H1 (cell line): ENCODE measurements at regions not wholly inside any gene's neighbourhood (a gene's known extent, or its start where the extent isn't known, plus 50 kb on each side); places are given as distances from the start of the nearest gene placed in this dataset.

Experiments used
- CTCF ChIA-PET: fragments of 300-600 bp; sonication (Branson Sonifier 250); formaldehyde crosslinking; loops from one replicate; lab custom pipeline; 2021; ENCODE audit not compliant: partially characterized antibody; lab: Charles Lee
- POLR2A ChIA-PET: fragments of 300-600 bp; sonication (Branson Sonifier 250); formaldehyde crosslinking; loops from one replicate; lab custom pipeline; 2021; ENCODE audit warnings: inconsistent platforms; ENCODE audit not compliant: partially characterized antibody; lab: Charles Lee
- DNase-seq, 2 experiments: peaks; one replicate each; pipeline versions ENCODE4 v3.0.0 to v3.0.0-alpha.2; 2010 to 2022; ENCODE audit warnings: low spot score in 2 of 2, low read depth in 1 of 2, mixed read lengths in 1 of 2
- FAIRE-seq: peaks from 2 replicates; lab custom pipeline; 2011; peaks lifted over from hg19 to GRCh38; lab: Jason Lieb, UNC
- H2AFZ ChIP-seq: 2 replicates; pipeline ENCODE4 v1.8.1; 2012; ENCODE audit warnings: low read length, inconsistent platforms
- H2AK5ac ChIP-seq: 2 replicates; pipeline ENCODE4 v1.6.1; 2013; ENCODE audit warnings: low read depth, low read length
- H2BK120ac ChIP-seq: replicated peaks from 2 replicates; pipeline ENCODE3; 2013; ENCODE audit warnings: low read depth, low read length, inconsistent platforms
- H2BK12ac ChIP-seq: 2 replicates; pipeline ENCODE4 v1.6.1; 2013; ENCODE audit warnings: low read depth, low read length
- H2BK15ac ChIP-seq: 2 replicates; pipeline ENCODE4 v1.6.1; 2013; ENCODE audit warnings: low read length
- H2BK20ac ChIP-seq: 2 replicates; pipeline ENCODE4 v1.6.1; 2013; ENCODE audit warnings: low read length
- H2BK5ac ChIP-seq: 2 replicates; pipeline ENCODE4 v1.6.1; 2013; ENCODE audit warnings: low read depth, low read length
- H3K14ac ChIP-seq: 2 replicates; pipeline ENCODE4 v1.6.1; 2013; ENCODE audit warnings: inconsistent platforms; ENCODE audit not compliant: insufficient read length
- H3K18ac ChIP-seq: 2 replicates; pipeline ENCODE4 v1.6.1; 2013; ENCODE audit warnings: low read length; ENCODE audit errors: extremely low read depth
- H3K23ac ChIP-seq: 2 replicates; pipeline ENCODE4 v1.6.1; 2013; ENCODE audit warnings: inconsistent platforms; ENCODE audit not compliant: insufficient read length
- H3K23me2 ChIP-seq: 2 replicates; pipeline ENCODE4 v1.6.1; 2013; ENCODE audit warnings: low read depth, low read length
- H3K27ac ChIP-seq: 2 replicates; pipeline ENCODE4 v1.6.1; 2011; ENCODE audit warnings: low read depth, low read length, inconsistent platforms
- H3K27me3 ChIP-seq, 4 experiments: replicated peaks in 1 of 4; 1 replicate in 1 of 4; 2 replicates in 3 of 4; pipeline versions ENCODE4 v1.6.1 to v1.8.1; 2011 to 2013; ENCODE audit warnings: low read length in 3 of 4, mild to moderate bottlenecking in 3 of 4, inconsistent platforms in 2 of 4, mixed read lengths in 2 of 4, moderate library complexity in 1 of 4; ENCODE audit not compliant: control insufficient read depth in 3 of 4, insufficient read depth in 3 of 4; ENCODE audit errors: extremely low read depth in 1 of 4
- H3K36me3 ChIP-seq, 4 experiments: 2 replicates each; pipeline versions ENCODE4 v1.6.1 to v1.8.1; 2011 to 2013; ENCODE audit warnings: mild to moderate bottlenecking in 4 of 4, low read length in 3 of 4, moderate library complexity in 2 of 4, control low read depth in 1 of 4, inconsistent platforms in 1 of 4; ENCODE audit not compliant: insufficient read depth in 4 of 4, control insufficient read depth in 2 of 4
- H3K4ac ChIP-seq: replicated peaks from 2 replicates; pipeline ENCODE3; 2013; ENCODE audit warnings: low read length, low read depth, mixed read lengths, inconsistent platforms; ENCODE audit not compliant: insufficient read length
- H3K4me1 ChIP-seq, 4 experiments: replicated peaks in 1 of 4; 1 replicate in 1 of 4; 2 replicates in 3 of 4; pipeline versions ENCODE4 v1.6.1 to v1.8.1; 2011 to 2013; ENCODE audit warnings: low read length in 3 of 4, inconsistent platforms in 2 of 4, mixed read lengths in 1 of 4; ENCODE audit not compliant: insufficient read depth in 4 of 4, control insufficient read depth in 3 of 4
- H3K4me2 ChIP-seq, 2 experiments: 2 replicates each; pipeline versions ENCODE4 v1.6.1 to v1.8.1; 2011 to 2013; ENCODE audit warnings: low read depth in 2 of 2, low read length in 2 of 2, control low read depth in 1 of 2, inconsistent platforms in 1 of 2, mild to moderate bottlenecking in 1 of 2; ENCODE audit not compliant: insufficient read depth in 1 of 2
- H3K4me3 ChIP-seq, 4 experiments: fragments of 200-600, 300-600 bp in 1 of 4; sonication (generic), shearing (Covaris generic), sonication (Bioruptor Twin) in 1 of 4; 2 replicates each; pipeline versions ENCODE4 v1.5.1 to v1.8.1; 2011 to 2016; ENCODE audit warnings: low read length in 4 of 4, low read depth in 3 of 4, control low read depth in 2 of 4, inconsistent platforms in 2 of 4, mild to moderate bottlenecking in 2 of 4, mixed read lengths in 1 of 4, moderate library complexity in 1 of 4; ENCODE audit not compliant: insufficient read depth in 2 of 4; ENCODE audit errors: extremely low read depth in 1 of 4
- H3K56ac ChIP-seq: replicated peaks from 2 replicates; pipeline ENCODE3; 2013; ENCODE audit warnings: low read depth, mild to moderate bottlenecking, mixed read lengths, low read length, inconsistent platforms; ENCODE audit not compliant: insufficient read length
- H3K79me1 ChIP-seq: 2 replicates; pipeline ENCODE4 v1.6.1; 2013; ENCODE audit warnings: low read depth, low read length, control low read depth
- H3K79me2 ChIP-seq, 2 experiments: 2 replicates each; pipeline versions ENCODE4 v1.6.1 to v1.8.1; 2012 to 2013; ENCODE audit warnings: low read length in 2 of 2, mild to moderate bottlenecking in 2 of 2, inconsistent platforms in 1 of 2; ENCODE audit not compliant: insufficient read depth in 2 of 2, control insufficient read depth in 1 of 2
- H3K9ac ChIP-seq, 4 experiments: replicated peaks in 1 of 4; 1 replicate in 1 of 4; 2 replicates in 3 of 4; pipeline versions ENCODE4 v1.6.1 to v1.8.1; 2011 to 2013; ENCODE audit warnings: low read depth in 3 of 4, low read length in 3 of 4, control low read depth in 2 of 4, mild to moderate bottlenecking in 2 of 4, moderate library complexity in 2 of 4, inconsistent platforms in 1 of 4; ENCODE audit errors: extremely low read depth in 1 of 4
- H3K9me3 ChIP-seq, 2 experiments: 2 replicates each; pipeline versions ENCODE4 v1.6.1 to v1.8.1; 2012 to 2013; ENCODE audit warnings: mild to moderate bottlenecking in 2 of 2, moderate library complexity in 2 of 2, control low read depth in 1 of 2, inconsistent platforms in 1 of 2, low read depth in 1 of 2, low read length in 1 of 2, mixed read lengths in 1 of 2; ENCODE audit not compliant: insufficient read depth in 2 of 2
- H4K20me1 ChIP-seq, 2 experiments: replicated peaks in 1 of 2; 2 replicates each; pipeline versions ENCODE3 to v1.8.1; 2011 to 2013; ENCODE audit warnings: inconsistent platforms in 2 of 2, low read length in 2 of 2, mild to moderate bottlenecking in 1 of 2; ENCODE audit not compliant: insufficient read depth in 2 of 2, control insufficient read depth in 1 of 2
- H4K5ac ChIP-seq: 2 replicates; pipeline ENCODE4 v1.6.1; 2013; ENCODE audit warnings: low read length, low read depth, mixed read lengths, inconsistent platforms; ENCODE audit not compliant: insufficient read length
- H4K8ac ChIP-seq: 2 replicates; pipeline ENCODE4 v1.8.0; 2013; ENCODE audit warnings: mild to moderate bottlenecking, moderate library complexity, low read length, inconsistent platforms; ENCODE audit not compliant: insufficient read depth; ENCODE audit errors: extremely low read depth
- H4K91ac ChIP-seq: replicated peaks from 2 replicates; pipeline ENCODE3; 2013; ENCODE audit warnings: low read length, mixed read lengths, inconsistent platforms; ENCODE audit not compliant: insufficient read length
- CEBPB ChIP-seq: IDR thresholded peaks from 2 replicates; pipeline ENCODE4 v1.6.1; 2012; ENCODE audit warnings: low read depth, low read length
- CHD2 ChIP-seq: IDR thresholded peaks from 2 replicates; pipeline ENCODE4 v1.6.1; 2012; ENCODE audit warnings: low read length, improper control_type of control experiment
- CTBP2 ChIP-seq: IDR thresholded peaks from 2 replicates; pipeline ENCODE4 v1.7.0; 2011; ENCODE audit warnings: borderline replicate concordance, mild to moderate bottlenecking, moderate library complexity, mixed read lengths, low read length; ENCODE audit not compliant: insufficient read depth, insufficient read length
- E2F6 ChIP-seq: IDR thresholded peaks from 2 replicates; pipeline ENCODE4 v1.6.1; 2012; ENCODE audit warnings: inconsistent platforms
- EGR1 ChIP-seq: IDR thresholded peaks from 2 replicates; pipeline ENCODE4 v1.6.1; 2011; ENCODE audit warnings: low read depth, low read length, borderline replicate concordance
- EZH2 ChIP-seq: fragments of 200-600 bp; sonication (generic); IDR thresholded peaks from 2 replicates; pipeline ENCODE4 v1.7.1; 2012; ENCODE audit warnings: low read depth, mild to moderate bottlenecking, moderate library complexity, low read length, inconsistent platforms; ENCODE audit not compliant: severe bottlenecking
- JUN ChIP-seq: IDR thresholded peaks from 2 replicates; pipeline ENCODE4 v1.6.1; 2011; ENCODE audit warnings: low read depth, mild to moderate bottlenecking, improper control_type of control experiment, low read length
- RXRA ChIP-seq: IDR thresholded peaks from 2 replicates; pipeline ENCODE4 v1.6.1; 2011; ENCODE audit warnings: low read depth, mild to moderate bottlenecking, low read length, moderate library complexity; ENCODE audit not compliant: insufficient read depth
- SAP30 ChIP-seq: fragments of 300-600 bp; sonication (generic); IDR thresholded peaks from 2 replicates; pipeline ENCODE4 v1.7.1; 2012; ENCODE audit warnings: low read length, moderate library complexity, mild to moderate bottlenecking, inconsistent platforms; ENCODE audit not compliant: insufficient read depth, insufficient replicate concordance
- TAF1 ChIP-seq: IDR thresholded peaks from 2 replicates; pipeline ENCODE4 v1.6.1; 2011; ENCODE audit warnings: mild to moderate bottlenecking, low read depth, low read length
- TAF7 ChIP-seq: optimal IDR thresholded peaks from 2 replicates; pipeline ENCODE3; 2011; ENCODE audit warnings: low read depth, mild to moderate bottlenecking, inconsistent platforms, low read length, moderate library complexity, borderline replicate concordance
- TBP ChIP-seq: IDR thresholded peaks from 2 replicates; pipeline ENCODE4 v1.6.1; 2011; ENCODE audit warnings: low read depth, low read length, improper control_type of control experiment
- WGBS, 2 experiments: shearing (Covaris generic) in 1 of 2; methylation state at CpG; one replicate each; pipeline versions ENCODE4 v1.1.6 to v1.1.7; 2013 to 2015; ENCODE audit warnings: low lambda C conversion rate in 2 of 2, mixed read lengths in 2 of 2, inconsistent platforms in 1 of 2, low coverage in 1 of 2, missing lambda C conversion rate in 1 of 2; ENCODE audit not compliant: insufficient replicate concordance in 2 of 2, insufficient coverage in 1 of 2, insufficient read length in 1 of 2; ENCODE audit errors: extremely low coverage in 1 of 2, missing lambda C conversion rate in 1 of 2; 5-methylcytosine and 5-hydroxymethylcytosine counted together

GRCh38 chr1:69256036-69256435, 311.7 kb upstream of the LRRC7 start:
- H3K27me3 ChIP-seq = no peaks in the 10 kb centered on the region
- H3K18ac ChIP-seq = no peak overlapping the region
- FAIRE-seq (no peak), DNase-seq (no peak)
- no peak overlapping the region for H2BK5ac ChIP-seq
- no peaks in the 10 kb centered on the region for H4K20me1 ChIP-seq
- no peak overlapping the region for H3K56ac ChIP-seq
- TF ChIP-seq EZH2 = no peak
- no peak for TF ChIP-seq TAF1
- TF ChIP-seq TBP = no peak
- no peak for TF ChIP-seq CTBP2
- TF ChIP-seq RXRA = no peak
- TF ChIP-seq TAF7 = no peak
- TF ChIP-seq SAP30 = no peak
- no peak for TF ChIP-seq E2F6
- no peak for TF ChIP-seq EGR1
- no peak for TF ChIP-seq CHD2
- no peak for TF ChIP-seq CEBPB
- no peak for TF ChIP-seq JUN
- no peak overlapping the region for H2BK20ac ChIP-seq
- H3K36me3 ChIP-seq = no peaks in the 10 kb centered on the region
- H2BK120ac ChIP-seq = no peak overlapping the region
- no peak overlapping the region for H2BK15ac ChIP-seq
- ChIA-PET POLR2A (no interaction called here), CTCF (interaction anchor here (1.5 kb wide), 1 partner anchor 10 kb away, joined by 4 read pairs; no protein-coding TSS in a partner anchor)
- no peaks in the 10 kb centered on the region for H3K79me1 ChIP-seq
- no peak overlapping the region for H3K4ac ChIP-seq
- no peak overlapping the region for H3K4me3 ChIP-seq
- 80% methylated on average over 1 of the region's 1 CpG; no CpG with 5 or more reads in 1 of the 2 experiments for WGBS, 2 experiments
- H2AK5ac ChIP-seq = no peak overlapping the region
- no peaks in the 10 kb centered on the region for H3K9me3 ChIP-seq
- no peak overlapping the region for H3K27ac ChIP-seq
- no peak overlapping the region for H3K23ac ChIP-seq
- H4K8ac ChIP-seq = no peak overlapping the region
- H2AFZ ChIP-seq = no peak overlapping the region
- H4K5ac ChIP-seq = no peak overlapping the region
- H3K4me2 ChIP-seq = no peak overlapping the region
- H3K9ac ChIP-seq = no peak overlapping the region
- no peaks in the 10 kb centered on the region for H3K23me2 ChIP-seq
- H4K91ac ChIP-seq = no peak overlapping the region
- H3K14ac ChIP-seq = no peak overlapping the region
- H3K79me2 ChIP-seq = no peaks in the 10 kb centered on the region
- no peaks in the 10 kb centered on the region for H3K4me1 ChIP-seq
- no peak overlapping the region for H2BK12ac ChIP-seq
